ENCODE measurements at regions not wholly inside any gene's neighbourhood (a gene's known extent, or its start where the extent isn't known, plus 50 kb on each side); places are given as distances from the start of the nearest gene placed in this dataset.

- Histone ChIP-seq H2AFZ (ENCODE audit: low read depth, low read length) (no peak overlapping the region), H3K79me2 (ENCODE audit: control insufficient read depth, insufficient read depth, low read length) (no peaks in the 10 kb centered on the region), H3K9me1 (replicated peaks; ENCODE audit: control insufficient read depth, extremely low read depth, insufficient read depth, low read length) (no peaks in the 10 kb centered on the region), H3K9ac (replicated peaks; ENCODE audit: extremely low read depth, insufficient read depth, low read length) (no peak overlapping the region), H3K27me3 (ENCODE audit: control insufficient read depth in 2 of 2, insufficient read depth in 2 of 2, low read length in 2 of 2) (no peaks in the 10 kb centered on the region), H3K4me2 (ENCODE audit: insufficient read depth, low read length) (no peak overlapping the region), H4K20me1 (replicated peaks; ENCODE audit: control insufficient read depth, extremely low read depth, insufficient read depth, low read length) (no peaks in the 10 kb centered on the region), H3K27ac (ENCODE audit: insufficient read depth, low read depth, low read length) (no peak overlapping the region), H3K4me1 (ENCODE audit: control insufficient read depth, extremely low read depth, insufficient read depth, low read length) (no peaks in the 10 kb centered on the region), H3K4me3 (replicated peaks in 1 of 3; ENCODE audit: insufficient read depth in 1 of 3, low read depth in 1 of 3, low read length in 3 of 3) (no peak overlapping the region), H3K9me3 (replicated peaks; ENCODE audit: control insufficient read depth, insufficient read depth, low read length) (no peaks in the 10 kb centered on the region), H3K36me3 (ENCODE audit: control insufficient read depth in 2 of 2, extremely low read depth in 1 of 2, insufficient read depth in 2 of 2, low read length in 2 of 2) (no peaks in the 10 kb centered on the region)
- ChIA-PET CTCF (no interaction called here), POLR2A (no interaction called here)
- FAIRE-seq (no peak), DNase-seq (ENCODE audit: low read depth, low spot score) (no peak)
- dilution Hi-C loops (cut with MboI; ENCODE audit: extremely low pct_ligation_motif_present, low sequenced_read_pairs) = no loop called here
- no TSS peak for BruUV-seq (replicated peaks)
- intact Hi-C loops (cut with micrococcal nuclease) = no loop called here
- TF ChIP-seq POLR2AphosphoS5 (IDR thresholded peaks at IDR 0.05; ENCODE audit: insufficient read depth, low read depth, low read length) = no peak
- TF ChIP-seq MYC (IDR thresholded peaks at IDR 0.05; ENCODE audit: low read depth, low read length) = no peak
- no peak for TF ChIP-seq JUN (IDR thresholded peaks at IDR 0.05; ENCODE audit: borderline replicate concordance, insufficient read depth, insufficient read length, low read depth)
- TF ChIP-seq EZH2 (IDR thresholded peaks at IDR 0.05; ENCODE audit: borderline replicate concordance, low read depth, low read length, severe bottlenecking) = no peak
- TF ChIP-seq POLR2A (IDR thresholded peaks at IDR 0.05; ENCODE audit: low read depth, low read length) = no peak
- TF ChIP-seq MAX (IDR thresholded peaks at IDR 0.05; ENCODE audit: insufficient read depth, insufficient read length) = no peak
- no peak for TF ChIP-seq FOS (IDR thresholded peaks at IDR 0.05; ENCODE audit: borderline replicate concordance, insufficient read depth, low read length)
- no peak for TF ChIP-seq GATA2 (IDR thresholded peaks at IDR 0.05; ENCODE audit: insufficient read depth, insufficient read length, low read depth, low read length)
- no peak for TF ChIP-seq CTCF (IDR thresholded peaks at IDR 0.05; ENCODE audit: extremely low read depth in 1 of 2, insufficient read depth in 1 of 2, low read depth in 1 of 2, low read length in 2 of 2)
Measured at GRCh38 chr3:27985369-27986035, 255.9 kb upstream of the CMC1 start.
